Neural progenitor cell (in vitro differentiated cells): ENCODE measurements at regions not wholly inside any gene's neighbourhood (a gene's known extent, or its start where the extent isn't known, plus 50 kb on each side); places are given as distances from the start of the nearest gene placed in this dataset.
A peak's percentile ranks its signal among the peaks of the same experiment; 100 is the strongest.

Experiments used
- DNase-seq: peaks from one replicate; pipeline ENCODE4 v3.0.0-alpha.2; 2016; ENCODE audit warnings: low spot score
- H2AFZ ChIP-seq: fragments of 200-600 bp; sonication (generic); replicated peaks from 2 replicates; pipeline ENCODE4 v1.6.1; 2016; ENCODE audit warnings: antibody characterized with exemption
- H3F3A ChIP-seq: fragments of 200-600 bp; sonication (generic); 2 replicates; pipeline ENCODE4 v1.6.1; 2016; ENCODE audit warnings: antibody characterized with exemption, low read depth
- H3K27ac ChIP-seq: fragments of 200-600 bp; sonication (generic); 2 replicates; pipeline ENCODE4 v1.5.1; 2016; ENCODE audit warnings: mild to moderate bottlenecking
- H3K27me3 ChIP-seq: fragments of 200-600 bp; sonication (generic); 2 replicates; pipeline ENCODE4 v1.6.1; 2016; ENCODE audit warnings: mild to moderate bottlenecking, moderate library complexity
- H3K36me3 ChIP-seq: fragments of 200-600 bp; sonication (generic); 2 replicates; pipeline ENCODE4 v1.5.1; 2016
- H3K4me1 ChIP-seq: fragments of 200-600 bp; sonication (generic); 2 replicates; pipeline ENCODE4 v1.6.1; 2016; ENCODE audit warnings: mixed run types
- H3K4me2 ChIP-seq: fragments of 200-600 bp; sonication (generic); 2 replicates; pipeline ENCODE4 v1.6.1; 2016
- H3K4me3 ChIP-seq: fragments of 200-600 bp; sonication (generic); 2 replicates; pipeline ENCODE4 v1.5.1; 2016
- H3K79me2 ChIP-seq: fragments of 200-600 bp; sonication (generic); 2 replicates; pipeline ENCODE4 v1.6.1; 2016; ENCODE audit warnings: low read depth
- H3K9ac ChIP-seq: fragments of 200-600 bp; sonication (generic); 2 replicates; pipeline ENCODE4 v1.6.1; 2016
- H3K9me3 ChIP-seq: fragments of 200-600 bp; sonication (generic); 2 replicates; pipeline ENCODE4 v1.5.1; 2016; ENCODE audit warnings: low read depth
- H4K20me1 ChIP-seq: fragments of 200-600 bp; sonication (generic); 2 replicates; pipeline ENCODE4 v1.6.1; 2016; ENCODE audit warnings: low read depth
- H3K27ac Mint-ChIP-seq: 3 replicates; pipeline ENCODE4 v1.8.0; 2021; ENCODE audit warnings: mixed read lengths
- H3K27me3 Mint-ChIP-seq: 2 replicates; pipeline ENCODE4 v1.8.0; 2022; ENCODE audit warnings: low read depth, mild to moderate bottlenecking, inconsistent platforms, moderate library complexity, mixed read lengths; ENCODE audit not compliant: insufficient read depth
- H3K36me3 Mint-ChIP-seq: 3 replicates; pipeline ENCODE4 v1.8.0; 2021; ENCODE audit warnings: mixed read lengths
- H3K4me1 Mint-ChIP-seq: 3 replicates; pipeline ENCODE4 v1.8.0; 2021; ENCODE audit warnings: mixed read lengths
- H3K4me3 Mint-ChIP-seq: 3 replicates; pipeline ENCODE4 v1.8.0; 2021; ENCODE audit warnings: mild to moderate bottlenecking, moderate library complexity, mixed read lengths
- H3K9me3 Mint-ChIP-seq: 3 replicates; pipeline ENCODE4 v1.8.0; 2020; ENCODE audit warnings: mixed read lengths
- CTCF ChIP-seq: fragments of 200-600 bp; sonication (generic); IDR thresholded peaks from 2 replicates; pipeline ENCODE4 v1.5.1; 2017; ENCODE audit warnings: antibody characterized with exemption, mild to moderate bottlenecking
- EZH2 ChIP-seq: fragments of 200-600 bp; sonication (generic); IDR thresholded peaks from 2 replicates; pipeline ENCODE4 v1.6.1; 2017; ENCODE audit warnings: antibody characterized with exemption, mild to moderate bottlenecking, moderate library complexity
- EZH2phosphoT487 ChIP-seq: fragments of 200-600 bp; sonication (generic); IDR thresholded peaks from 2 replicates; pipeline ENCODE4 v1.6.1; 2017; ENCODE audit warnings: antibody characterized with exemption

DNA sequence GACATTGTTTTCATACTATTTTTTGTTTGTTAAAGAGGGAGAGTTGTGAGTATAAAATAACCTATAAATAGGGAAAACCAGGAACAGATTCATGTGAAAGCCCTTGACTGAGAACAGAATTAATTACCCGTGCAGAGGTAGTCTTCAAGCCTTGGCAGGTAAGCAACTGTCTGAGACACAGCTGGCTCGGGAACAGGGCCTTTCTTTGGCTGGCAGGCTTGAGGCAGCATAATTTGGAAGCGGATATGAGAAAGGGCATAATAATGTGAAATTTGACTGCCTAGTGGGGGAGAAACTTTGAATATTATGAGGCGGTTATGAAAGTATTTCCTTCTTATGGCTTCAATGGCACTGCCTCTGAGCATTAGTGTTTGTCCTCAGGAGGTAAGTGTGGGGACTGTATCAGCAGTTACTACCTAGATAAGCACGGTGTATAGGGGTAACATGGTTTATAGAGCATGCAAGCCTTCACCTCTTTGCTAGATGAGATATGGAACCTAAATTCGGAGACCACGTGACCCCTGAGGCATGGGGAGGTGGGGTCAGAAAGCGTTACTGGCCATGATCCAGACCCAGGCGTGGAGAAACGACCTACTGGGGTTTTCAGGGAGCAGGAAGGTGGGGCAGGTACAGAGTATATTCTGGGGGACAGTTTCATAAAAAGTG lies 210.2 kb upstream of the GAS1 start:
- TF ChIP-seq EZH2 (no peak), EZH2phosphoT487 (no peak), CTCF (no peak)
- Mint-ChIP-seq H3K9me3 (no peaks in the 10 kb centered on the region), H3K4me1 (no peaks in the 10 kb centered on the region), H3K4me3 (no peak overlapping the region), H3K27ac (no peak overlapping the region), H3K27me3 (peaks cover 2% of the 10 kb centered on the region), H3K36me3 (no peaks in the 10 kb centered on the region)
- Histone ChIP-seq H3K4me1 (no peaks in the 10 kb centered on the region), H3K9ac (no peak overlapping the region), H4K20me1 (no peaks in the 10 kb centered on the region), H3K9me3 (no peaks in the 10 kb centered on the region), H3K4me3 (no peak overlapping the region), H3K4me2 (no peak overlapping the region), H3K36me3 (no peaks in the 10 kb centered on the region), H3K27ac (no peak overlapping the region), H3F3A (no peaks in the 10 kb centered on the region), H2AFZ (no peak overlapping the region), H3K27me3 (no peaks in the 10 kb centered on the region), H3K79me2 (no peaks in the 10 kb centered on the region)
- DNase-seq = no peak

GRCh38 chr9:87158765-87159164 lies 211.5 kb upstream of the GAS1 start:
- Mint-ChIP-seq H3K4me1 (no peaks in the 10 kb centered on the region), H3K9me3 (no peaks in the 10 kb centered on the region), H3K27ac (no peak overlapping the region), H3K27me3 (peaks cover 2% of the 10 kb centered on the region), H3K4me3 (no peak overlapping the region), H3K36me3 (no peaks in the 10 kb centered on the region)
- H3K4me3 ChIP-seq = no peak overlapping the region
- no peak overlapping the region for H3K9ac ChIP-seq
- no peaks in the 10 kb centered on the region for H4K20me1 ChIP-seq
- H3K27ac ChIP-seq = no peak overlapping the region
- H3K4me2 ChIP-seq = no peak overlapping the region
- no peaks in the 10 kb centered on the region for H3K9me3 ChIP-seq
- no peaks in the 10 kb centered on the region for H3K36me3 ChIP-seq
- TF ChIP-seq EZH2 = no peak
- TF ChIP-seq CTCF = no peak
- TF ChIP-seq EZH2phosphoT487 = no peak
- no peaks in the 10 kb centered on the region for H3K4me1 ChIP-seq
- no peak overlapping the region for H2AFZ ChIP-seq
- no peaks in the 10 kb centered on the region for H3F3A ChIP-seq
- no peaks in the 10 kb centered on the region for H3K27me3 ChIP-seq
- H3K79me2 ChIP-seq = no peaks in the 10 kb centered on the region
- no peak for DNase-seq

- Histone ChIP-seq H3K36me3 (no peaks in the 10 kb centered on the region), H3F3A (no peaks in the 10 kb centered on the region), H3K4me1 (no peaks in the 10 kb centered on the region), H4K20me1 (no peaks in the 10 kb centered on the region), H3K4me3 (no peak overlapping the region), H3K9ac (no peak overlapping the region), H3K27ac (no peak overlapping the region), H3K79me2 (no peaks in the 10 kb centered on the region), H2AFZ (no peak overlapping the region), H3K9me3 (no peaks in the 10 kb centered on the region), H3K4me2 (no peak overlapping the region), H3K27me3 (no peaks in the 10 kb centered on the region)
- no peaks in the 10 kb centered on the region for H3K4me1 Mint-ChIP-seq
- no peaks in the 10 kb centered on the region for H3K9me3 Mint-ChIP-seq
- DNase-seq = no peak
- H3K4me3 Mint-ChIP-seq = no peak overlapping the region
- TF ChIP-seq EZH2 (no peak), EZH2phosphoT487 (no peak), CTCF (no peak)
- H3K27me3 Mint-ChIP-seq = no peaks in the 10 kb centered on the region
- peak overlapping the region; percentile 53 for H3K27ac Mint-ChIP-seq
- H3K36me3 Mint-ChIP-seq = no peaks in the 10 kb centered on the region
Measured at GRCh38 chr9:87160148-87161102, 213.1 kb upstream of the GAS1 start.
